ENCODE measurements at regions not wholly inside any gene's neighbourhood (a gene's known extent, or its start where the extent isn't known, plus 50 kb on each side); places are given as distances from the start of the nearest gene placed in this dataset.

- peak; percentile 21 for DNase-seq
These were observed 281.3 kb upstream of the CLINT1 start for GRCh38 chr5:158140120-158140731.

- DNase-seq = no peak
These were observed 280.2 kb upstream of the CLINT1 start for GRCh38 chr5:158139161-158139560.

- DNase-seq = peak; percentile 100
These were observed 276.8 kb upstream of the CLINT1 start for GRCh38 chr5:158135682-158136179.

GRCh38 chr5:158133369-158133768, 274.4 kb upstream of the CLINT1 start:
- DNase-seq = peak; percentile 52

- DNase-seq = peak; percentile 98
These were observed 268.6 kb upstream of the CLINT1 start for GRCh38 chr5:158127536-158127935.

GRCh38 chr5:158126442-158127405, 267.8 kb upstream of the CLINT1 start:
- DNase-seq = peak; percentile 93

- peak; percentile 94 for DNase-seq
These were observed 265.8 kb upstream of the CLINT1 start for GRCh38 chr5:158124606-158125316.

- DNase-seq = no peak
These were observed 264.6 kb upstream of the CLINT1 start for GRCh38 chr5:158123595-158123994.

- peak; percentile 74 for DNase-seq
These were observed 262.7 kb upstream of the CLINT1 start for GRCh38 chr5:158121678-158122077.

- DNase-seq = no peak
These were observed 261.8 kb upstream of the CLINT1 start for GRCh38 chr5:158120760-158121159.

GRCh38 chr5:158119961-158120723, 261.2 kb upstream of the CLINT1 start:
- DNase-seq = peak; percentile 70

- no peak for DNase-seq
These were observed 258.7 kb upstream of the CLINT1 start for GRCh38 chr5:158117467-158118160.

- no peak for DNase-seq
These were observed 258.0 kb upstream of the CLINT1 start for GRCh38 chr5:158116965-158117364.

- DNase-seq = no peak
These were observed 256.5 kb upstream of the CLINT1 start for GRCh38 chr5:158115468-158115867.

GRCh38 chr5:158108177-158108576, 249.2 kb upstream of the CLINT1 start:
- DNase-seq = no peak

- DNase-seq = no peak
These were observed 241.5 kb upstream of the CLINT1 start for GRCh38 chr5:158100373-158100888.

GRCh38 chr5:158099571-158100105, 240.7 kb upstream of the CLINT1 start:
- DNase-seq = peak; percentile 62

GRCh38 chr5:158096835-158097234, 237.9 kb upstream of the CLINT1 start:
- DNase-seq = no peak

GRCh38 chr5:158086856-158087255, 227.9 kb upstream of the CLINT1 start:
- no peak for DNase-seq

GRCh38 chr5:158084292-158084691, 225.3 kb upstream of the CLINT1 start:
- DNase-seq = no peak

- no peak for DNase-seq
These were observed 223.8 kb upstream of the CLINT1 start for GRCh38 chr5:158082696-158083287.
